GM19455 (cell line): ENCODE measurements at regions not wholly inside any gene's neighbourhood (a gene's known extent, or its start where the extent isn't known, plus 50 kb on each side); places are given as distances from the start of the nearest gene placed in this dataset.

Experiments used
- ATAC-seq: cut with Tn5 transposase; IDR thresholded peaks from one replicate; pipeline ENCODE4 v1.9.1; 2021; ENCODE audit not compliant: unreplicated experiment

DNA sequence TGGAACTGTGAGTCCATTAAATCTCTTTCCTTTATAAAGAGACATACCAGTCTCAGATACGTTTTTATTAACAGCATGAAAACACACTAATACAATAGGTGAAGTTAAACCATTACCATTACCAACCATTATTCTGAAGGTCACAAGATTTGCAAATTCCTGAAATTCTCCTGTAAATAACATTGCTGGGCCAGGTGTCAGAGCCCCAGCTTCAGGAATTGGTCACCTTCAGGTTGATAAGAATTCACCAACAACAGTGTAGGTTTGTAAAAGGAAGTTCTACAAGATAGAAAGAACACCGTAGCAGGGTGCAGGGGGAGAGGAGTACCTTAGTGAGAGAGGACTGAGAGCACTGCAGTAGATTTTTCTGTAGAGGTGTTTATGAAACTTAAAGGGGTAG lies 644.3 kb downstream of the CDY2B start:
- ATAC-seq: no peak

- ATAC-seq: no peak
These were observed 646.4 kb downstream of the CDY2B start for GRCh38 chrY:17233435-17234109.

DNA sequence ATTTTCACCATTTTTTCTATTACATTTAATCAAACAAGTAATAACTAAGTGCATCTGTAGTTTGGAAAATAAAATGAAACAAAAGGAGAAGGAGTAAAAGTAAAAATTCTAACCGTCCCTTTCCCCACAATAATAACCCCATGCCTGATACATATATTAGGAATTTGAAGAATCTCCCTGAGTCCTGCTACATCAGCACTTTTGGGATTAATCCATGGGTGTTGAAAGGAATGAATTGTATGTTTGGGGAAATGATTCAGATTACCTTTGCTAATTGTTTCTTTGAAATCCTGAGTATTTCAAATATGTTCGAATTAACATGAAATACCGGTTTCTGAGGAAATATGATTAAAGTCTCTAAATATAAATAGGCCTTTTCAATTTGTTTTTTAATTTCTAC lies 648.0 kb downstream of the CDY2B start:
- no peak for ATAC-seq

GRCh38 chrY:17223502-17223901 lies 656.5 kb downstream of the CDY2B start:
- ATAC-seq: no peak

- no peak for ATAC-seq
These were observed 677.6 kb downstream of the CDY2B start for GRCh38 chrY:17202395-17202794.

GRCh38 chrY:17184299-17184698 lies 695.7 kb downstream of the CDY2B start:
- ATAC-seq: no peak

DNA sequence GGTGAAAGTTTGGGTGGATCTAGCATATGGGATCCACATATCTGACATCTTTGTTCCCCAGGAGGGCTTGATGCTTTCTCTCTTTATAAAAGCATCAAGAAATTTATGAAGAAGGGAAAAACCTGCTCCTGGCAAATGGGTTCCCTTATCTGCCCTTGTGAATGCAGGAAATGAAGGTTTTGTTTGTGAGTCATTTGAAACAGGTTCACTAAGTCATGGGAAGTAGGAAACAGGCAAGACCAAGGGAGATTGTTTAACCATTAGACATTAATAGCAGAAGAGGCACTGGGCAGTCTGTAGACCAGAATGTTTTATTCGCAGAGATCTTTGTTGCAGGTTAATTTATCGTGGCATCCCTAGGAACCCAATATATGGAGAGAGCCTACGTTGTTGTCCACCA lies 713.1 kb downstream of the CDY2B start:
- no peak for ATAC-seq

DNA sequence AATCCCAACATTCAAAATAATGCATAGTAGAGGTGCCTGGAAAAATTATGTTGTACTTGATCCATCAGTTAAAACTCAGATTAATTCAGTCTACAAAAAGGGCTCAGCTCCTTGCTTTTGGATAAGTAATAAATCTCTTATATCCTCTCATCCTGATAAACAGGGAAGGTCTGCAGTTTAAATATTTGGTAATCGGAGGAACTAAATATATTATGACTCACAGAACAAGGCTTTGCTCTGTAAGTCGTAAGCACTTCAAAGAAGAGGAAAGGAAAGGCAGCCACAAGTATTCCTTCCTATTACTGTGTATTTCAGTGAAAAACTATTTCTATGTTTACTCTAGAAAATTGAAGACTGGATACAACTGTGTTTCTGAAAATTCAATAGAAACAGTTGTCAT lies 757.9 kb downstream of the CDY2B start:
- ATAC-seq: no peak

DNA sequence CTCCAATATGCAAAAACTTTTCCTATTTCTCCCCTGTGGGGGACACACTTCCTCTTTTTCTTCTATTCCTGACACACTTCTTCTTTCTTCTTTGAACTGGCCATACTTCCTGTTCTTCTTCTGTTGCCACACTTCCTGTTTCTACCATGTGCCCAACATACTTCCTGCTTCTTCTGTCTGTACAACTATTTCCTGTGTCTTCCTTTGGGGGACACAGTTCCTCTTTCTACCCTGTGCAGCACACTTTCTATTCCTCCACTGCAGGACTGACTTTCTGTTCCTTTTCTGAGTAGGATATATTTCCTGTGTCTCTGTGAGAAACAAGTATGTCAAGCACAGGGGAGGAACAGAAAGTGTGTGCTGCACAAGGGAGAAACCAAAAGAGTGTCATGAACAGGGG lies 794.7 kb downstream of the CDY2B start:
- ATAC-seq: no peak

DNA sequence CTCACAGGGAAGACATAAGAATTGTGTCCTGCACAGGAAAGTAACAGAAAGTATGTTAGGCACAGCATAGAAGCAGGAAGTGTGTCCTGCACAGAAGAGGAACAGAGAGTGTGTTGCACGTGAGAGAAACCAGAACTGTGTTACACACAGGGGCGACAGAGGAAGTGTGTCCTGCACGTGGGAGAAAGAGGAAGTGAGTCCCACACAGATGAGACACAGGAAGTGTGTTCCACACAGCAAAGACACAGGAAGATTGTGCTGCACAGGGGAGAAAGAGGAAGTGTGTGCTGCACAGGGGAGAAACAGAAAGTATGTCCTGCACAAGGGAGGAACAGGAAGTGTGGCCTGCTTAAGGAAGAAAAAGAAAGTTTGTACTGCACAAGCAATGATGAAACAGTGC lies 800.1 kb downstream of the CDY2B start:
- no peak for ATAC-seq

DNA sequence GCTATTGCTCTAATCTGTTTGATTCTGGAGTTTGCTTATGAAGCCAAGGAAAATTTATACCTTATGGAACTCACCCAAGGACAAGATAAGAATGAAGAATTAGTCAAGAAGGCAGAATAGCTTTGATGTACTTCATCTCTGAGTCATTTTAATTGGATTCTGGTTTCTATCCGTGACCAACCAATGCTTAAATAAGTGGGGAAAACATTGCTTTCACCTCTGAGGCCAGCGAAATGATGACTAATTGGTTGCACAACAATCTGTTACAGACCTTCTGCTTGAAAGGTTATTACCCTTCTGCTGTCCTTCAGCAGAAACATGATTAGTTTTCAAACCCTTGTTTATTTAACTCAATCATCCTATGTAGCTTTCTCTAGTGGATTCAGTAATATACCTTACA lies 812.7 kb downstream of the CDY2B start:
- no peak for ATAC-seq

DNA sequence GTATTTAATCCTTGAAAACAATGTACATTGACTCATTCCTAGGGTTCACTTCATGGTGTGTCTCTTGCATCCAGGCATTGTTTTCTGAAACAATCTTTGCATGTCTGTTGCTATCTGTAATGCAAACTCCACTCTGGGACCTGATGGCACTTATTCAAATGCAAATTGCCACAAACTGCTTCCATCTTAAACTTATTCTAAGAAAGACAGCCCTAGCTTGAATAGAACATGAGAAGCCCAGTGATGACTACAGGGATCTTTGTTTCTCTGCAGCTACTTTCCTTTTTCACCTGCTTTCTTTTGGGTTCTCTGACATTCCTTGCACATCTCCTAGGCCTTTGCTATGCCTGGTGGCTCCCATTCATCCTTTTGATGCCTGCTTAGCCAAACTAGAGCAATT lies 827.0 kb downstream of the CDY2B start:
- ATAC-seq: no peak

DNA sequence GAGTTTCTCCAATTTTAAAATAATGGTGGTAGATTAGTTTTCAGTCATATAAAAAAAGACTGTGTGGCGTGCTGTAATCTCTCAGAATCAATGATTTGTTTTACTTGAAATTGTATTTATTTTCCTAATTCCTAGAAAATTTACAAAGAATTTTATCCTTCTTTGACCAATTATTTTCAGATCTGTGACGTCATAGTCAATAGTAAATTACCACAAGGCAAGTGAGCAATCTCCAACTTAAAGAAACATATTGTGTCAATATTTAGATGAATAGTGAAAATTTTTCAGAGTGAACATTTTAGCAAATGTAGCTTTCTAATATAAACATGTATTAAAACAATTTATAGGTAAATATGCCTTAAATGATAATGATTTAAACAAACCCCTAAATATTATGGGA lies 829.6 kb downstream of the CDY2B start:
- no peak for ATAC-seq

- no peak for ATAC-seq
These were observed 834.9 kb downstream of the CDY2B start for GRCh38 chrY:17045124-17045523.

- ATAC-seq: no peak
These were observed 835.3 kb downstream of the CDY2B start for GRCh38 chrY:17044723-17045122.

DNA sequence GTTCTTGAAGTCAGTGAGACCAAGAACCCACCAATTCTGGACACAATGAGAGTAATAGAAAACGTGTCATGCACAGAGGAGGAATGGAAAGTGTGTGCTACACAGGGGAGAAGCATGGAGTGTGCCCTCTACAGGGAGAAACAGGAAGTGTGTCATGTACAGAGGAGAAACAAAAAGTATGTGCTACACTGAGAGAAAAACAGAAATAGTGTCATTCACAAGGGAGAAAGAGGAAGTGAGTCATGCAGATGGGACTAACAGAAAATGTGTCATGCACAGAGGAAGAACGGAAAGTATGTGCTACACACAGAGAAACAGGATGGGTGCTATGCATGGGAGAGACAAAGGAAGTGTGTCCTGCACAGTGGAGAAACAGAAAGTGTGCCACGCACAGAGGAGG lies 835.7 kb downstream of the CDY2B start:
- no peak for ATAC-seq

- ATAC-seq: no peak
These were observed 841.6 kb downstream of the CDY2B start for GRCh38 chrY:17038439-17038838.

GRCh38 chrY:17018126-17018525 lies 861.9 kb downstream of the CDY2B start:
- ATAC-seq: no peak

DNA sequence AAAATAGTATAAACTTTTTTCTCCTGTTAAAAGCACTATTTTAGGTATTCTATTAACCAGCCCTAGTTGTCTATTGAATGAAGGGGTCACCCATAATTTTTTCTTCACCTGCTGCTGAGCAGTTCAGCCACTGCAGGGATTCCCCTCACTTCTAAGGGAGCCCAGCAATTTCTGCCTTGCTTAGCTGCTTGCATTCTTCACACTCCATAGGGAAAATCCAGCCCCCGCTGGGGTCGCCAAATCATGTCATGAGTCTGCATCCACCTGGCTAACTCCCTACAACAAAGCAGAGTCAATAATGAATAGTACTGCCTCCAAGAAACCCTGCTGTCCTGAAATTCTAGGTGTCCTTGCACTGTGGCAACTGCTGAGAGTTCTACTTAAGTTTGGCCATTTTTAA lies 886.5 kb downstream of the CDY2B start:
- no peak for ATAC-seq

- ATAC-seq: no peak
These were observed 898.2 kb downstream of the CDY2B start for GRCh38 chrY:16981776-16982175.

GRCh38 chrY:16959071-16959470 lies 920.9 kb downstream of the CDY2B start:
- ATAC-seq: no peak

DNA sequence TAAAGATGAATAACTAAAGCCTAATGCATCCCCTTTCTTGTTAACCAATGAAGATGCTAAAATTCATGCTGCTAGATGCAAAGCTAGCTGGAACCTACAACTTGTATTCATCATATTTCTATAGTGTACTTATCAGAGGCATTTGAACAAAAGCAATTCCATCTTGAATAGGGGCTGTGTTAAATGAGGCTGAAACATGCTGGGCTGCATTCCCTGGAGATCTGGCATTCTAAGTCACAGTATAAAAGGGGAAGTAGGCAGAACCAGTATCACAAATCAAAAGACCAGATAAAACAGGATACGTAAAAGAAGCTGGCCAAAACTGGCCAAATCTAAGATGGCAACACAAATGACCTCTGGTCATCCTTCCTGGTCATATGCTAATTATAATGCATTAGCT lies 932.8 kb downstream of the CDY2B start:
- ATAC-seq: no peak
